IMR-90 (cell line): ENCODE measurements at regions not wholly inside any gene's neighbourhood (a gene's known extent, or its start where the extent isn't known, plus 50 kb on each side); places are given as distances from the start of the nearest gene placed in this dataset.

Source experiments
- ATAC-seq: fragments of 200-7000 bp; cut with Tn5 transposase; 2 replicates; pipeline ENCODE4 v1.9.1; 2020; ENCODE audit warnings: low read depth, mild to moderate bottlenecking, moderate library complexity
- BruUV-seq: library from RNA; stranded (reverse); fragments of 400-500 nt; replicated peaks from 2 replicates; lab custom pipeline; 2021; lab: Mats Ljungman, UMichigan
- CTCF ChIA-PET: fragments of 300-600 bp; formaldehyde crosslinking; extraction: SDS; loops from one replicate; lab custom pipeline; 2021; ENCODE audit warnings: antibody characterized with exemption; lab: Yijun Ruan, JAX
- POLR2A ChIA-PET: fragments of 300-600 bp; sonication (Branson Sonifier 250); formaldehyde crosslinking; loops from one replicate; lab custom pipeline; 2022; ENCODE audit warnings: antibody characterized with exemption; ENCODE audit not compliant: unreplicated experiment; lab: Charles Lee
- DNase-seq: peaks from one replicate; pipeline ENCODE4 v3.0.0; 2013
- H2AFZ ChIP-seq: replicated peaks from 2 replicates; pipeline ENCODE3; 2013; ENCODE audit warnings: low read length, mild to moderate bottlenecking; ENCODE audit not compliant: poor library complexity
- H2AK5ac ChIP-seq: 2 replicates; pipeline ENCODE4 v1.6.1; 2013; ENCODE audit warnings: low read depth, low read length, inconsistent platforms
- H2AK9ac ChIP-seq: replicated peaks from 2 replicates; pipeline ENCODE3; 2013; ENCODE audit warnings: mild to moderate bottlenecking, low read depth, low read length, moderate library complexity; ENCODE audit not compliant: poor library complexity
- H2BK120ac ChIP-seq: 2 replicates; pipeline ENCODE4 v1.6.1; 2013; ENCODE audit warnings: low read depth, low read length, inconsistent platforms
- H2BK15ac ChIP-seq: 3 replicates; pipeline ENCODE4 v1.6.1; 2013; ENCODE audit warnings: low read depth, low read length, inconsistent platforms
- H2BK20ac ChIP-seq: 2 replicates; pipeline ENCODE4 v1.6.1; 2013; ENCODE audit warnings: low read depth, mild to moderate bottlenecking, inconsistent platforms, low read length, moderate library complexity
- H2BK5ac ChIP-seq: 2 replicates; pipeline ENCODE4 v1.6.1; 2013; ENCODE audit warnings: mild to moderate bottlenecking, low read depth, low read length, inconsistent platforms; ENCODE audit not compliant: poor library complexity, severe bottlenecking
- H3K14ac ChIP-seq: replicated peaks from 2 replicates; pipeline ENCODE4 v1.6.1; 2013; ENCODE audit warnings: low read depth, low read length, inconsistent platforms
- H3K18ac ChIP-seq: 2 replicates; pipeline ENCODE4 v1.6.1; 2013; ENCODE audit warnings: low read depth, low read length, control low read depth
- H3K23ac ChIP-seq: 2 replicates; pipeline ENCODE4 v1.6.1; 2013; ENCODE audit warnings: low read depth, low read length, inconsistent platforms
- H3K27ac ChIP-seq: 2 replicates; pipeline ENCODE4 v1.5.1; 2013; ENCODE audit warnings: mild to moderate bottlenecking, control low read depth, low read length; ENCODE audit not compliant: insufficient read depth
- H3K27me3 ChIP-seq: 2 replicates; pipeline ENCODE4 v1.6.1; 2013; ENCODE audit warnings: low read length; ENCODE audit not compliant: control insufficient read depth, insufficient read depth
- H3K36me3 ChIP-seq: 2 replicates; pipeline ENCODE4 v1.6.1; 2013; ENCODE audit warnings: low read length, mixed read lengths; ENCODE audit not compliant: control insufficient read depth, insufficient read depth
- H3K4ac ChIP-seq: 2 replicates; pipeline ENCODE4 v1.6.1; 2013; ENCODE audit warnings: low read depth, low read length, inconsistent platforms
- H3K4me1 ChIP-seq: 2 replicates; pipeline ENCODE4 v1.6.1; 2013; ENCODE audit warnings: low read length, mixed read lengths; ENCODE audit not compliant: control insufficient read depth, insufficient read depth
- H3K4me2 ChIP-seq: 2 replicates; pipeline ENCODE4 v1.6.1; 2013; ENCODE audit warnings: low read depth, mild to moderate bottlenecking, control low read depth, low read length, moderate library complexity
- H3K4me3 ChIP-seq: 2 replicates; pipeline ENCODE4 v1.5.1; 2013; ENCODE audit warnings: low read depth, mild to moderate bottlenecking, control low read depth, low read length, moderate library complexity; ENCODE audit not compliant: insufficient read depth
- H3K56ac ChIP-seq: 2 replicates; pipeline ENCODE4 v1.6.1; 2013; ENCODE audit warnings: low read length, inconsistent platforms; ENCODE audit not compliant: insufficient read depth; ENCODE audit errors: extremely low read depth
- H3K79me1 ChIP-seq, 2 experiments: 2 replicates each; pipeline ENCODE4 v1.6.1; 2013; ENCODE audit warnings: low read length in 2 of 2, inconsistent platforms in 1 of 2, low read depth in 1 of 2
- H3K9ac ChIP-seq: 2 replicates; pipeline ENCODE4 v1.6.1; 2013; ENCODE audit warnings: low read depth, low read length, control low read depth
- H3K9me1 ChIP-seq: 2 replicates; pipeline ENCODE4 v1.6.1; 2013; ENCODE audit warnings: low read length, inconsistent platforms; ENCODE audit not compliant: insufficient read depth
- H3K9me3 ChIP-seq: 2 replicates; pipeline ENCODE4 v1.6.1; 2013; ENCODE audit warnings: low read length; ENCODE audit not compliant: control insufficient read depth, insufficient read depth
- H4K20me1 ChIP-seq: 2 replicates; pipeline ENCODE4 v1.6.1; 2013; ENCODE audit warnings: low read length, inconsistent platforms; ENCODE audit not compliant: insufficient read depth
- H4K5ac ChIP-seq: 2 replicates; pipeline ENCODE4 v1.6.1; 2013; ENCODE audit warnings: mild to moderate bottlenecking, low read depth, low read length, control low read depth
- H4K8ac ChIP-seq, 2 experiments: 2 replicates each; pipeline ENCODE4 v1.6.1; 2013; ENCODE audit warnings: low read depth in 2 of 2, low read length in 2 of 2, control low read depth in 1 of 2, inconsistent platforms in 1 of 2
- H4K91ac ChIP-seq: 2 replicates; pipeline ENCODE4 v1.6.1; 2013; ENCODE audit warnings: low read depth, low read length, inconsistent platforms; ENCODE audit not compliant: insufficient read depth
- FOS ChIP-seq: fragments of 150-350 bp; IDR thresholded peaks from 2 replicates; pipeline ENCODE4 v1.6.1; 2016; ENCODE audit warnings: low read depth, low read length
- MXI1 ChIP-seq: IDR thresholded peaks from 2 replicates; pipeline ENCODE4 v1.6.1; 2012; ENCODE audit warnings: low read depth, mild to moderate bottlenecking, low read length, moderate library complexity, borderline replicate concordance
- WGBS, 2 experiments: methylation state at CpG; one replicate each; pipeline versions ENCODE4 v1.1.5 to v1.1.7; 2013; ENCODE audit warnings: missing lambda C conversion rate in 2 of 2; ENCODE audit not compliant: insufficient read length in 1 of 2; ENCODE audit errors: extremely low coverage in 2 of 2; 5-methylcytosine and 5-hydroxymethylcytosine counted together
- dilution Hi-C: fragments of 300-500 bp; cut with HindIII; formaldehyde crosslinking; loops from one replicate; pipeline ENCODE4 v1.14.3; 2018; ENCODE audit warnings: low sequenced_read_pairs; ENCODE audit not compliant: unreplicated experiment
- in situ Hi-C: fragments of 300-500 bp; cut with MboI; formaldehyde crosslinking; loops from 3 replicates; pipeline ENCODE4 v1.14.3; 2019; ENCODE audit warnings: low sequenced_read_pairs, inconsistent platforms, mixed read lengths
- intact Hi-C: fragments of 100-400 bp; cut with micrococcal nuclease; formaldehyde crosslinking; loops from 2 replicates; pipeline ENCODE4 v1.10.0; 2022
- TF ChIP-seq, protein P1 (sequence below): fragments of 150-350 bp; IDR thresholded peaks from 2 replicates; pipeline ENCODE4 v1.6.1; 2016; ENCODE audit warnings: low read depth, mild to moderate bottlenecking, low read length, moderate library complexity, borderline replicate concordance

GRCh38 chr3:68234076-68234780 lies 579.8 kb upstream of the SUCLG2 start:
- H3K56ac ChIP-seq, result no peak overlapping the region
- no CpG with 5 or more reads among the region's 8 CpGs for WGBS, 2 experiments
- ChIA-PET CTCF (no interaction called here), POLR2A (no interaction called here)
- DNase-seq, result no peak
- no peak overlapping the region for H3K18ac ChIP-seq
- no peaks in the 10 kb centered on the region for H3K27me3 ChIP-seq
- H3K9me1 ChIP-seq, result no peaks in the 10 kb centered on the region
- H3K9me3 ChIP-seq, result 0 out of 2 replicates have a peak, but pooled peaks cover 2% of the 10 kb centered on the region
- TF ChIP-seq MXI1 (no peak), FOS (no peak)
- TF ChIP-seq, protein P1, sequence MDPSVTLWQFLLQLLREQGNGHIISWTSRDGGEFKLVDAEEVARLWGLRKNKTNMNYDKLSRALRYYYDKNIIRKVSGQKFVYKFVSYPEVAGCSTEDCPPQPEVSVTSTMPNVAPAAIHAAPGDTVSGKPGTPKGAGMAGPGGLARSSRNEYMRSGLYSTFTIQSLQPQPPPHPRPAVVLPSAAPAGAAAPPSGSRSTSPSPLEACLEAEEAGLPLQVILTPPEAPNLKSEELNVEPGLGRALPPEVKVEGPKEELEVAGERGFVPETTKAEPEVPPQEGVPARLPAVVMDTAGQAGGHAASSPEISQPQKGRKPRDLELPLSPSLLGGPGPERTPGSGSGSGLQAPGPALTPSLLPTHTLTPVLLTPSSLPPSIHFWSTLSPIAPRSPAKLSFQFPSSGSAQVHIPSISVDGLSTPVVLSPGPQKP, result no peak
- no peaks in the 10 kb centered on the region for H4K20me1 ChIP-seq
- H3K4me1 ChIP-seq, result no peaks in the 10 kb centered on the region
- no peak overlapping the region for H4K8ac ChIP-seq
- H4K5ac ChIP-seq, result no peak overlapping the region
- H2BK120ac ChIP-seq, result no peak overlapping the region
- no peak overlapping the region for H3K14ac ChIP-seq
- H2BK5ac ChIP-seq, result no peak overlapping the region
- H2AK9ac ChIP-seq, result no peak overlapping the region
- no peak overlapping the region for H3K23ac ChIP-seq
- BruUV-seq, result no TSS peak
- no peak overlapping the region for H2AK5ac ChIP-seq
- no peak overlapping the region for H2AFZ ChIP-seq
- in situ Hi-C loops, result loop anchor here (25.0 kb wide), 1 partner anchor 103 kb away; no protein-coding TSS in a partner anchor
- no peak for ATAC-seq
- no peak overlapping the region for H3K27ac ChIP-seq
- no peak overlapping the region for H2BK20ac ChIP-seq
- H3K4ac ChIP-seq, result no peak overlapping the region
- no peak overlapping the region for H2BK15ac ChIP-seq
- dilution Hi-C loops, result no loop called here
- no peak overlapping the region for H4K91ac ChIP-seq
- H3K4me2 ChIP-seq, result no peak overlapping the region
- H3K36me3 ChIP-seq, result no peaks in the 10 kb centered on the region
- no peak overlapping the region for H3K4me3 ChIP-seq
- H3K9ac ChIP-seq, result no peak overlapping the region
- intact Hi-C loops, result no loop called here
- H3K79me1 ChIP-seq, result no peaks in the 10 kb centered on the region
